Stomach (tissue), 4 donors: ENCODE measurements at regions not wholly inside any gene's neighbourhood (a gene's known extent, or its start where the extent isn't known, plus 50 kb on each side); places are given as distances from the start of the nearest gene placed in this dataset.

ENCODE experiments used
- EP300 ChIP-seq: sonication (generic); formaldehyde crosslinking; IDR thresholded peaks from one replicate; pipeline ENCODE4 v1.6.1; 2017; ENCODE audit warnings: antibody characterized with exemption
- POLR2A ChIP-seq, 4 donors: fragments of 450-650 bp; IDR thresholded peaks; one replicate each; pipeline ENCODE4 v1.6.1; 2016; ENCODE audit warnings: antibody characterized with exemption in 4 of 4, control low read depth in 2 of 4, mild to moderate bottlenecking in 1 of 4, moderate library complexity in 1 of 4
- POLR2AphosphoS5 ChIP-seq, 3 donors: sonication (generic); formaldehyde crosslinking; IDR thresholded peaks; one replicate each; pipeline ENCODE4 v1.6.1; 2016; ENCODE audit warnings: antibody characterized with exemption in 3 of 3
- TF ChIP-seq, protein P1 (sequence below), 7 experiments: fragments of 450-650 bp in 4 of 7; fragments of 200-600 bp in 3 of 7; sonication (generic) in 3 of 7; IDR thresholded peaks; one replicate each; pipeline ENCODE4 v1.5.1; 2016 to 2019; ENCODE audit warnings: antibody characterized with exemption in 7 of 7, control low read depth in 2 of 7, mild to moderate bottlenecking in 1 of 7

DNA sequence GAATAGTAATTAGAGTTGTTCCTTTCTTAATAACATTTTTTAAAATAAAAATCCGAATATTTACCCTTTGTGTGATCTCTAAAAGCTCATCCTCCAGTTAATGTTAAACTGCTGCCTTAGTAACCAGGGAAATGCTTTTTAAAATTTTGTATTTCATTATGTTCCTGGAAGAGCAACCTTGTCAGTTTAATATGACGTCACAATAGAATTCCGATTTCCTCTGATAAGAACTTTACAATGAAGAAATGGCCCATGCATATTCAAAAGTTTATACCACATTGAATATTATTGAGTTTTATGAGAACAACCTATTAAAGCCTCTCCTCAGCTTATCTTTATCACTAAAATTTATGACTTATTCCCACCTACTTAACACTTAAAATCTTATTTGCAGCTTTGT lies 1566.6 kb downstream of the EFNB2 start:
- no peak for TF ChIP-seq POLR2AphosphoS5 (IDR thresholded peaks at IDR 0.05)
- TF ChIP-seq, protein P1, sequence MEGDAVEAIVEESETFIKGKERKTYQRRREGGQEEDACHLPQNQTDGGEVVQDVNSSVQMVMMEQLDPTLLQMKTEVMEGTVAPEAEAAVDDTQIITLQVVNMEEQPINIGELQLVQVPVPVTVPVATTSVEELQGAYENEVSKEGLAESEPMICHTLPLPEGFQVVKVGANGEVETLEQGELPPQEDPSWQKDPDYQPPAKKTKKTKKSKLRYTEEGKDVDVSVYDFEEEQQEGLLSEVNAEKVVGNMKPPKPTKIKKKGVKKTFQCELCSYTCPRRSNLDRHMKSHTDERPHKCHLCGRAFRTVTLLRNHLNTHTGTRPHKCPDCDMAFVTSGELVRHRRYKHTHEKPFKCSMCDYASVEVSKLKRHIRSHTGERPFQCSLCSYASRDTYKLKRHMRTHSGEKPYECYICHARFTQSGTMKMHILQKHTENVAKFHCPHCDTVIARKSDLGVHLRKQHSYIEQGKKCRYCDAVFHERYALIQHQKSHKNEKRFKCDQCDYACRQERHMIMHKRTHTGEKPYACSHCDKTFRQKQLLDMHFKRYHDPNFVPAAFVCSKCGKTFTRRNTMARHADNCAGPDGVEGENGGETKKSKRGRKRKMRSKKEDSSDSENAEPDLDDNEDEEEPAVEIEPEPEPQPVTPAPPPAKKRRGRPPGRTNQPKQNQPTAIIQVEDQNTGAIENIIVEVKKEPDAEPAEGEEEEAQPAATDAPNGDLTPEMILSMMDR (IDR thresholded peaks at IDR 0.05) = no peak
- TF ChIP-seq EP300 = no peak
- TF ChIP-seq POLR2A (IDR thresholded peaks at IDR 0.05) = no peak
